BLaER1 treated with 17β-estradiol and CSF1 and Interleukin-3, amounts not matched to agents 10 nM and 100 nM (cell line): ENCODE measurements at regions not wholly inside any gene's neighbourhood (a gene's known extent, or its start where the extent isn't known, plus 50 kb on each side); places are given as distances from the start of the nearest gene placed in this dataset.

Experiments used
- H3K27ac ChIP-seq, 11 experiments: shearing (Covaris generic); formaldehyde crosslinking; 2 replicates each; pipeline ENCODE4 v1.8.1; 2022
- H3K27me3 ChIP-seq, 11 experiments: shearing (Covaris generic); formaldehyde crosslinking; 2 replicates each; pipeline ENCODE4 v1.8.1; 2022
- H3K36me3 ChIP-seq, 11 experiments: shearing (Covaris generic); formaldehyde crosslinking; 2 replicates each; pipeline ENCODE4 v1.8.1; 2022
- H3K4me1 ChIP-seq, 10 experiments: shearing (Covaris generic); formaldehyde crosslinking; 2 replicates each; pipeline ENCODE4 v1.8.1; 2022
- H3K4me2 ChIP-seq, 11 experiments: shearing (Covaris generic); formaldehyde crosslinking; 2 replicates each; pipeline ENCODE4 v1.8.1; 2022
- H3K4me3 ChIP-seq, 10 experiments: shearing (Covaris generic); formaldehyde crosslinking; 2 replicates each; pipeline ENCODE4 v1.8.1; 2022
- H3K9ac ChIP-seq, 11 experiments: shearing (Covaris generic); formaldehyde crosslinking; 2 replicates each; pipeline ENCODE4 v1.8.1; 2022
- H3K9me3 ChIP-seq, 11 experiments: shearing (Covaris generic); formaldehyde crosslinking; replicated peaks in 1 of 11; 2 replicates each; pipeline ENCODE4 v1.8.1; 2022
- H4K20me1 ChIP-seq, 11 experiments: shearing (Covaris generic); formaldehyde crosslinking; 2 replicates each; pipeline ENCODE4 v1.8.1; 2022
- Cebpa-rat ChIP-seq, 11 experiments: shearing (Covaris generic); IDR thresholded peaks; 2 replicates each; pipeline ENCODE4 v1.8.1; 2022

DNA sequence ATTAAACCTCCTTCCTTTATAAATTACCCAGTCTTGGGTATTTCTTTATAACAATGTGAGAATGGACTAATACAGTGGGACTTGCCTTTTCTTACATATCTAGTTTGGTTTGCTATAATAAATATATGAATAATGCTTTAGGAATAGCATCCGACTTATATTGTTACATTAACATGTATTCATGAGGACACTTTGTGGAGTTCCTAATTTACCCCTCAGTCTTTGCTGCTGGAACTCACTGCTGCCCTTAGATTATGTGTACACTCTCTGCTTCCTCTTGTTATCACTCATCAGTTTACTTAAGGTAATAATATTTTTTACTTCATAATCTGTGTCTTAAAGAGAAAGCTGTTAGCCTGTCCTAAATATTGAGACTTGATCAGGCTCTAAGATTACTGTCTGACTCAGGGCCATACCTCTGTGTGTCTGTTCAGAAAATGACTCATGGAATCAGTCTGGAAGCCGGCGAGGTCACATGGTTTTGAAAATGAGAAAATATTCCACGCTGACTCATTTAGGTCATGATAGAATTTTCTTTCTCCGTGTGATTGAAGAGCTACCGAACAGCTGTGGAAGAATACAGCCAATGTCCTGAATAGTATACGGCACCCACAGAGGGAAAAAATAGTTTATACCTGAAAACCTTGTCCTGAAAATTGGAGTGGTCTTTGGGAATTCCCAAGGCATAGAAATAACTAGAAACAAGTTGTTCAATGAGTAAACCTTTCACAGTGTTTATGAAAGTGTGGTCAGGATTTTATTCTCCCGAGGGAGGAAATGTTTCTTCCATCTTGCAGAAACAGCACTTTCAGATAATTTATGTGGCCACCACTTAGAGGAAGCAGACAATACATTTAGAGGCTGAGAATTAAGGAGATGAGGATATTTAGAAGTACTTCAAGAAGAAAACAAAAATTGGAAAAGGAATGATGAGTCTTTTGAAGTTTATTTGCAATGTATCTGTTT, 156.4 kb downstream of the DSEL start:
- peak overlapping the region in 4 of 11 experiments; percentile 21 to 64 (median 42); a peak in 5 of 22 replicates for H3K9ac ChIP-seq
- peak overlapping the region in 9 of 11 experiments; percentile 10 to 71 (median 29); a peak in 13 of 22 replicates for H3K27ac ChIP-seq
- TF ChIP-seq Cebpa-rat (IDR thresholded peaks at IDR 0.05): no peak
- peak overlapping the region; percentile 36 to 89 (median 65) for H3K4me2 ChIP-seq
- peaks cover 18 to 34% (median 27%) of the 10 kb centered on the region in 10 experiments for H3K4me1 ChIP-seq
- no peaks in the 10 kb centered on the region for H3K36me3 ChIP-seq
- peaks cover 0 to 11% (median 5%) of the 10 kb centered on the region in 11 experiments; a peak in 6 of 22 replicates for H3K9me3 ChIP-seq
- H3K4me3 ChIP-seq: peak overlapping the region in 3 of 10 experiments; percentile 33 to 40 (median 37); a peak in 7 of 20 replicates
- no peaks in the 10 kb centered on the region for H3K27me3 ChIP-seq
- no peaks in the 10 kb centered on the region for H4K20me1 ChIP-seq

- Histone ChIP-seq H3K9ac (no peak overlapping the region), H3K4me1 (peaks cover 18 to 34% (median 27%) of the 10 kb centered on the region in 10 experiments), H3K9me3 (peaks cover 0 to 11% (median 5%) of the 10 kb centered on the region in 11 experiments; a peak in 6 of 22 replicates), H3K36me3 (no peaks in the 10 kb centered on the region), H3K4me2 (peak overlapping the region in 3 of 11 experiments; percentile 65 to 89 (median 88); a peak in 5 of 22 replicates), H4K20me1 (no peaks in the 10 kb centered on the region), H3K27me3 (no peaks in the 10 kb centered on the region), H3K27ac (0 out of 22 replicates have a peak overlapping the region, but pooled peaks of 1 of the 11 experiments have one; percentile 6), H3K4me3 (no peak overlapping the region)
- no peak for TF ChIP-seq Cebpa-rat (IDR thresholded peaks at IDR 0.05)
Observed at GRCh38 chr18:67358947-67359346, 157.6 kb downstream of the DSEL start.

- Histone ChIP-seq H3K27ac (no peak overlapping the region), H3K4me3 (no peak overlapping the region), H3K27me3 (no peaks in the 10 kb centered on the region), H3K9ac (no peak overlapping the region), H3K9me3 (peaks cover 0 to 11% (median 5%) of the 10 kb centered on the region in 11 experiments; a peak in 6 of 22 replicates), H3K36me3 (no peaks in the 10 kb centered on the region), H3K4me1 (peaks cover 2 to 16% (median 4%) of the 10 kb centered on the region in 10 experiments; a peak in 17 of 20 replicates), H4K20me1 (no peaks in the 10 kb centered on the region), H3K4me2 (no peak overlapping the region)
- no peak for TF ChIP-seq Cebpa-rat (IDR thresholded peaks at IDR 0.05)
Observed at GRCh38 chr18:67354692-67355091, 161.8 kb downstream of the DSEL start.

- Histone ChIP-seq H3K4me3 (no peak overlapping the region), H3K27ac (no peak overlapping the region), H3K27me3 (no peaks in the 10 kb centered on the region), H3K9ac (no peak overlapping the region), H4K20me1 (no peaks in the 10 kb centered on the region), H3K4me1 (peaks cover 0 to 10% (median 0%) of the 10 kb centered on the region in 10 experiments; a peak in 7 of 20 replicates), H3K36me3 (no peaks in the 10 kb centered on the region), H3K9me3 (peaks cover 0 to 9% (median 5%) of the 10 kb centered on the region in 11 experiments; a peak in 6 of 22 replicates), H3K4me2 (no peak overlapping the region)
- no peak for TF ChIP-seq Cebpa-rat (IDR thresholded peaks at IDR 0.05)
Observed at GRCh38 chr18:67354091-67354490, 162.4 kb downstream of the DSEL start.

GRCh38 chr18:67347438-67347837, 169.1 kb downstream of the DSEL start:
- Histone ChIP-seq H3K36me3 (no peaks in the 10 kb centered on the region), H3K27ac (no peak overlapping the region), H3K9me3 (no peaks in the 10 kb centered on the region), H3K9ac (no peak overlapping the region), H3K27me3 (no peaks in the 10 kb centered on the region), H3K4me1 (peaks cover 0 to 5% (median 0%) of the 10 kb centered on the region in 10 experiments; a peak in 1 of 20 replicates), H4K20me1 (no peaks in the 10 kb centered on the region), H3K4me3 (no peak overlapping the region), H3K4me2 (no peak overlapping the region)
- no peak for TF ChIP-seq Cebpa-rat (IDR thresholded peaks at IDR 0.05)

DNA sequence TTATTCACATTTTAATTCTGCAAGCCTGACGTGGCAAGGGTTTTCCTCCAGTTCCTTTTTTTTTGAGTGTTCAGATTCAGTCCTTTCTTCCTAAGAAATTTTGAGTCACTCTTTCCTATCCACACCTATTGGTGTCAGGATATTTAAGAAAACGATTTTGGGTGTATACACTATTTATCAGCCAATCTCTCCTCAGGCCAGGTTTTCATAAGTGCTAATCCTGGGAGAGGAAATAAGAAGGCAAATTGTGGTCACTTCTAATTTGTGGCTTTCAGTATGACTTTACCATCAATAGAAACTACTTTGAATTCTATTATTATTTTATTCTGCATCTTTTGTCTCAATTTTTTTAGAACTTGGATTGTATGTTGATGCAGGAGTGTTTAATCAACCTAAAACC, 174.4 kb downstream of the DSEL start:
- Histone ChIP-seq H3K27me3 (no peaks in the 10 kb centered on the region), H3K9me3 (peaks cover 7 to 11% (median 8%) of the 10 kb centered on the region in 11 experiments), H3K27ac (no peak overlapping the region), H3K9ac (no peak overlapping the region), H4K20me1 (no peaks in the 10 kb centered on the region), H3K4me3 (no peak overlapping the region), H3K4me2 (no peak overlapping the region; a peak in 1 of 22 replicates), H3K4me1 (peaks cover 0 to 9% (median 0%) of the 10 kb centered on the region in 10 experiments; a peak in 1 of 20 replicates), H3K36me3 (no peaks in the 10 kb centered on the region)
- TF ChIP-seq Cebpa-rat (IDR thresholded peaks at IDR 0.05): no peak

GRCh38 chr18:67337696-67338095, 178.8 kb downstream of the DSEL start:
- no peak overlapping the region for H3K4me3 ChIP-seq
- H3K36me3 ChIP-seq: no peaks in the 10 kb centered on the region
- no peak for TF ChIP-seq Cebpa-rat (IDR thresholded peaks at IDR 0.05)
- peaks cover 0 to 7% (median 0%) of the 10 kb centered on the region in 10 experiments; a peak in 1 of 20 replicates for H3K4me1 ChIP-seq
- H3K9ac ChIP-seq: no peak overlapping the region
- H4K20me1 ChIP-seq: no peaks in the 10 kb centered on the region
- no peak overlapping the region for H3K4me2 ChIP-seq
- H3K9me3 ChIP-seq: peaks cover 12 to 32% (median 16%) of the 10 kb centered on the region in 11 experiments
- no peak overlapping the region for H3K27ac ChIP-seq
- no peaks in the 10 kb centered on the region for H3K27me3 ChIP-seq

- no peak overlapping the region for H3K27ac ChIP-seq
- H3K4me2 ChIP-seq: no peak overlapping the region
- no peaks in the 10 kb centered on the region for H3K36me3 ChIP-seq
- no peak overlapping the region for H3K4me3 ChIP-seq
- no peaks in the 10 kb centered on the region for H3K27me3 ChIP-seq
- H4K20me1 ChIP-seq: no peaks in the 10 kb centered on the region
- H3K4me1 ChIP-seq: no peaks in the 10 kb centered on the region
- no peak for TF ChIP-seq Cebpa-rat (IDR thresholded peaks at IDR 0.05)
- peaks cover 1 to 20% (median 5%) of the 10 kb centered on the region in 11 experiments; a peak in 21 of 22 replicates for H3K9me3 ChIP-seq
- no peak overlapping the region for H3K9ac ChIP-seq
Observed at GRCh38 chr18:67331857-67332256, 184.7 kb downstream of the DSEL start.

- Histone ChIP-seq H3K27ac (no peak overlapping the region), H4K20me1 (no peaks in the 10 kb centered on the region), H3K9me3 (peaks cover 0 to 4% (median 0%) of the 10 kb centered on the region in 11 experiments; a peak in 1 of 22 replicates), H3K4me3 (no peak overlapping the region), H3K9ac (no peak overlapping the region), H3K27me3 (no peaks in the 10 kb centered on the region), H3K4me1 (no peaks in the 10 kb centered on the region), H3K4me2 (no peak overlapping the region), H3K36me3 (no peaks in the 10 kb centered on the region)
- TF ChIP-seq Cebpa-rat (IDR thresholded peaks at IDR 0.05): no peak
Observed at GRCh38 chr18:67319109-67319508, 197.4 kb downstream of the DSEL start.
